ENCODE measurements at regions not wholly inside any gene's neighbourhood (a gene's known extent, or its start where the extent isn't known, plus 50 kb on each side); places are given as distances from the start of the nearest gene placed in this dataset.

- H3K4me1 ChIP-seq (ENCODE audit: control insufficient read depth in 1 of 2, low read depth in 2 of 2) = no peaks in the 10 kb centered on the region
- no peak for DNase-seq (ENCODE audit: low spot score)
- H3K36me3 ChIP-seq = no peaks in the 10 kb centered on the region
- ATAC-seq (ENCODE audit: insufficient number of reproducible peaks, low FRiP score, low read depth) = no peak
- H3K9me3 ChIP-seq = no peaks in the 10 kb centered on the region
- TF ChIP-seq, protein P1, sequence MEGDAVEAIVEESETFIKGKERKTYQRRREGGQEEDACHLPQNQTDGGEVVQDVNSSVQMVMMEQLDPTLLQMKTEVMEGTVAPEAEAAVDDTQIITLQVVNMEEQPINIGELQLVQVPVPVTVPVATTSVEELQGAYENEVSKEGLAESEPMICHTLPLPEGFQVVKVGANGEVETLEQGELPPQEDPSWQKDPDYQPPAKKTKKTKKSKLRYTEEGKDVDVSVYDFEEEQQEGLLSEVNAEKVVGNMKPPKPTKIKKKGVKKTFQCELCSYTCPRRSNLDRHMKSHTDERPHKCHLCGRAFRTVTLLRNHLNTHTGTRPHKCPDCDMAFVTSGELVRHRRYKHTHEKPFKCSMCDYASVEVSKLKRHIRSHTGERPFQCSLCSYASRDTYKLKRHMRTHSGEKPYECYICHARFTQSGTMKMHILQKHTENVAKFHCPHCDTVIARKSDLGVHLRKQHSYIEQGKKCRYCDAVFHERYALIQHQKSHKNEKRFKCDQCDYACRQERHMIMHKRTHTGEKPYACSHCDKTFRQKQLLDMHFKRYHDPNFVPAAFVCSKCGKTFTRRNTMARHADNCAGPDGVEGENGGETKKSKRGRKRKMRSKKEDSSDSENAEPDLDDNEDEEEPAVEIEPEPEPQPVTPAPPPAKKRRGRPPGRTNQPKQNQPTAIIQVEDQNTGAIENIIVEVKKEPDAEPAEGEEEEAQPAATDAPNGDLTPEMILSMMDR (IDR thresholded peaks at IDR 0.05) = no peak
- no peak overlapping the region for H3K4me3 ChIP-seq
- no peak overlapping the region for H3K27ac ChIP-seq
- no peaks in the 10 kb centered on the region for H3K27me3 ChIP-seq (replicated peaks; ENCODE audit: insufficient read depth)
Observed at GRCh38 chr11:32307471-32307870, 127.9 kb downstream of the WT1 start.

DNA sequence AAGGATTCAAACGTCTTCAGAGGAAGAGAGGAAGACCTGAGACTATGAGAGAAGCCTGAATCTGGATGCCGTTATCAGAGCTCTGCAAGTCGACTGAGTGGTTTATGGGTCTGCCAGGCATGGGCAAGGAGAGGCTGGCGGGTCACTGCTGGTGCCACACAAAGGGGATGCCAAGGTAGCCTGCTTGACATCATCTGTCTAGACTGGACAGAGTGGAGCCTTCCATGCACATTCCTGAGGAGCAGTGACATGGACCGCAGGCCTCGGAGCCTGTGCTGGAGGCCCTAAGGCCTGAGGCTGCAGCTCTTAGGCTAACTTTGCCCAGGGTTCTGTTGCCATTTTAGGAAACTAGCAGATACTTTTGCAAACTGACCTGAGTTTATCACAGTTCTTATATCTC is 127.4 kb downstream of the WT1 start:
- TF ChIP-seq, protein P1 (IDR thresholded peaks at IDR 0.05) = no peak
- H3K27ac ChIP-seq = no peak overlapping the region
- DNase-seq (ENCODE audit: low spot score) = no peak

GRCh38 chr11:32309530-32310213 is 125.7 kb downstream of the WT1 start:
- no peaks in the 10 kb centered on the region for H3K9me3 ChIP-seq
- DNase-seq (ENCODE audit: low spot score) = no peak
- no peaks in the 10 kb centered on the region for H3K36me3 ChIP-seq
- H3K4me3 ChIP-seq = no peak overlapping the region
- TF ChIP-seq, protein P1 (IDR thresholded peaks at IDR 0.05) = no peak
- ATAC-seq (ENCODE audit: insufficient number of reproducible peaks, low FRiP score, low read depth) = no peak
- H3K27me3 ChIP-seq (replicated peaks; ENCODE audit: insufficient read depth) = no peaks in the 10 kb centered on the region
- H3K4me1 ChIP-seq (ENCODE audit: control insufficient read depth in 1 of 2, low read depth in 2 of 2) = no peaks in the 10 kb centered on the region
- no peak overlapping the region for H3K27ac ChIP-seq

More for the DNA sequence above, 127.4 kb downstream of the WT1 start:
- no peak for ATAC-seq (ENCODE audit: insufficient number of reproducible peaks, low FRiP score, low read depth)
- no peaks in the 10 kb centered on the region for H3K4me1 ChIP-seq (ENCODE audit: control insufficient read depth in 1 of 2, low read depth in 2 of 2)
- H3K36me3 ChIP-seq = no peaks in the 10 kb centered on the region
- H3K27me3 ChIP-seq (replicated peaks; ENCODE audit: insufficient read depth) = no peaks in the 10 kb centered on the region
- H3K9me3 ChIP-seq = no peaks in the 10 kb centered on the region
- H3K4me3 ChIP-seq = no peak overlapping the region

- Histone ChIP-seq H3K36me3 (no peaks in the 10 kb centered on the region), H3K4me3 (no peak overlapping the region), H3K4me1 (ENCODE audit: control insufficient read depth in 1 of 2, low read depth in 2 of 2) (no peaks in the 10 kb centered on the region), H3K27me3 (replicated peaks; ENCODE audit: insufficient read depth) (no peaks in the 10 kb centered on the region), H3K9me3 (no peaks in the 10 kb centered on the region), H3K27ac (no peak overlapping the region)
- ATAC-seq (ENCODE audit: insufficient number of reproducible peaks, low FRiP score, low read depth) (no peak), DNase-seq (ENCODE audit: low spot score) (no peak)
- TF ChIP-seq, protein P1 (IDR thresholded peaks at IDR 0.05) = no peak
Observed at GRCh38 chr11:32310214-32310601, 125.1 kb downstream of the WT1 start.

DNA sequence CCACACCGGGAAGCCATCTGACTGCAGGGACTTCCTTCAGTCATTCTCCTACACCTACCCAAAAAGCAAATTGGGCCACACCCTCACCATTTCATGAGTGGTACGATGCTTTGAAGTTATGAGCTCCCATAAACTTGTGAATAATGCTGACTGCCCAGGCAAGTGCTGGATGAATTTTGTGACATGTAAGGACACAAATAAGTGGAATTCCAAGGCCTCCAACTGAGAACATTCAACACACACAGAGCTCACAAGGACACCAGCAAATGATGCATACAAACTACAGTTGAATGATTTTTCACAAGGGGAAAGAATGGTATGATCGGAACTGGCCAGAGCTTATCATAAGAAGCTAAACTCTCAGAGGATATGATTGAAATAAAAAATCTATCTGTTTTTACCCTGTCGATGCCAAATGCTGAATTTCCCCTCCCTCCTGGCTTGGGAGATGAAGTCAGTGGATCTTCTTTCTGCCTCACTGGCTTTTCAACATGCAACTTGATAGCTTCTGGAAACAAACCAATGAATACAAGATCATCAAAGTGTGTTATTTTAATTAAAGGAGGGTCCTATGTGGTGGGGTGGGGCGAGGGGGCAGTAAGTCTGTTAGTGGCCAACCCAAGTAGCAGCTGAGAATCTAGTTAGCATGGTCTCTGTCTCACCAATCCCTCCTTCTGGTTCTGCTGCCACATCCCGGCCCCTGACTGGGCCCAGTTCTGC is 123.8 kb downstream of the WT1 start:
- no peak for DNase-seq (ENCODE audit: low spot score)
- Histone ChIP-seq H3K36me3 (no peaks in the 10 kb centered on the region), H3K4me3 (no peak overlapping the region), H3K4me1 (ENCODE audit: control insufficient read depth in 1 of 2, low read depth in 2 of 2) (no peaks in the 10 kb centered on the region), H3K27ac (no peak overlapping the region), H3K27me3 (replicated peaks; ENCODE audit: insufficient read depth) (no peaks in the 10 kb centered on the region), H3K9me3 (no peaks in the 10 kb centered on the region)
- ATAC-seq (ENCODE audit: insufficient number of reproducible peaks, low FRiP score, low read depth) = no peak
- TF ChIP-seq, protein P1 (IDR thresholded peaks at IDR 0.05) = no peak
